HCT116 (cell line): ENCODE measurements at regions not wholly inside any gene's neighbourhood (a gene's known extent, or its start where the extent isn't known, plus 50 kb on each side); places are given as distances from the start of the nearest gene placed in this dataset.

Experiments used
- ATAC-seq: fragments of 200-7000 bp; cut with Tn5 transposase; 2 replicates; pipeline ENCODE4 v1.9.1; 2020; ENCODE audit warnings: mild to moderate bottlenecking, moderate library complexity
- BruUV-seq: library from RNA; stranded (reverse); fragments of 400-500 nt; replicated peaks from 2 replicates; lab custom pipeline; 2021; lab: Mats Ljungman, UMichigan
- CTCF ChIA-PET: fragments of 300-600 bp; sonication (Branson Sonifier 250); formaldehyde crosslinking; loops from one replicate; lab custom pipeline; 2021; ENCODE audit warnings: antibody characterized with exemption; lab: Charles Lee
- POLR2A ChIA-PET: fragments of 300-600, 350-600 bp; sonication (Branson Sonifier 250); formaldehyde crosslinking; loops from one replicate; lab custom pipeline; 2021; ENCODE audit warnings: antibody characterized with exemption; lab: Charles Lee
- RAD21 ChIA-PET, 2 experiments: fragments of 300-600 bp; sonication (Branson Sonifier 250); formaldehyde crosslinking; loops; one replicate each; lab custom pipeline; 2023; ENCODE audit warnings: low total read pairs in 2 of 2; ENCODE audit not compliant: uncharacterized antibody in 2 of 2, unreplicated experiment in 2 of 2, low non-redundant PET in 1 of 2; lab: Charles Lee
- DNase-seq: peaks from one replicate; pipeline ENCODE4 v3.0.0-alpha.2; 2010; ENCODE audit warnings: low read depth, low spot score
- H2AFZ ChIP-seq: fragments of 200-600 bp; shearing (Covaris generic), sonication (generic); 2 replicates; pipeline ENCODE4 v1.6.1; 2017; ENCODE audit warnings: low read depth, mixed run types, mixed read lengths, antibody characterized with exemption, low read length; ENCODE audit not compliant: poor library complexity, severe bottlenecking
- H3K27ac ChIP-seq: 2 replicates; pipeline ENCODE4 v1.5.1; 2012; ENCODE audit warnings: low read depth, low read length
- H3K27me3 ChIP-seq: fragments of 200-600 bp; sonication (generic); 2 replicates; pipeline ENCODE4 v1.6.1; 2016; ENCODE audit warnings: mixed run types, low read length, mixed read lengths; ENCODE audit not compliant: insufficient read depth
- H3K36me3 ChIP-seq, 2 experiments: fragments of 200-500 bp in 1 of 2; fragments of 200-600 bp in 1 of 2; sonication (Bioruptor generic) in 1 of 2; sonication (generic) in 1 of 2; 2 replicates each; pipeline versions ENCODE4 v1.5.1 to v1.6.1; 2014 to 2016; ENCODE audit warnings: low read length in 2 of 2, inconsistent platforms in 1 of 2, mixed read lengths in 1 of 2, mixed run types in 1 of 2; ENCODE audit not compliant: insufficient read depth in 2 of 2, control insufficient read depth in 1 of 2
- H3K4me1 ChIP-seq, 2 experiments: fragments of 200-600 bp in 1 of 2; sonication (generic) in 1 of 2; 2 replicates each; pipeline versions ENCODE4 v1.5.1 to v1.6.1; 2012 to 2017; ENCODE audit warnings: low read length in 2 of 2, inconsistent platforms in 1 of 2, mild to moderate bottlenecking in 1 of 2, mixed read lengths in 1 of 2, mixed run types in 1 of 2, moderate library complexity in 1 of 2; ENCODE audit not compliant: insufficient read depth in 2 of 2, control insufficient read depth in 1 of 2
- H3K4me2 ChIP-seq: fragments of 200-600 bp; sonication (generic); 2 replicates; pipeline ENCODE4 v1.6.1; 2017; ENCODE audit warnings: mixed run types, low read length, mixed read lengths
- H3K4me3 ChIP-seq, 2 experiments: fragments of 200-600 bp in 1 of 2; sonication (generic) in 1 of 2; replicated peaks in 1 of 2; 2 replicates each; pipeline ENCODE4 v1.5.1; 2011 to 2016; ENCODE audit warnings: low read length in 2 of 2, control low read depth in 1 of 2, low read depth in 1 of 2, mild to moderate bottlenecking in 1 of 2, mixed read lengths in 1 of 2, mixed run types in 1 of 2
- H3K79me2 ChIP-seq: fragments of 200-600 bp; sonication (generic); 2 replicates; pipeline ENCODE4 v1.6.1; 2017; ENCODE audit warnings: mild to moderate bottlenecking, mixed run types, low read length, moderate library complexity, mixed read lengths; ENCODE audit not compliant: insufficient read depth
- H3K9ac ChIP-seq: fragments of 200-600 bp; sonication (generic); 2 replicates; pipeline ENCODE4 v1.6.1; 2016; ENCODE audit warnings: low read length, mixed read lengths
- H3K9me2 ChIP-seq: fragments of 200-600 bp; sonication (generic), shearing (Covaris generic); 2 replicates; pipeline ENCODE4 v1.6.1; 2017; ENCODE audit warnings: mixed run types, mild to moderate bottlenecking, moderate library complexity; ENCODE audit not compliant: insufficient read depth
- H3K9me3 ChIP-seq, 2 experiments: fragments of 200-500 bp in 1 of 2; fragments of 200-600 bp in 1 of 2; sonication (Bioruptor generic) in 1 of 2; sonication (generic) in 1 of 2; 2 replicates each; pipeline ENCODE4 v1.6.1; 2014 to 2017; ENCODE audit warnings: low read length in 2 of 2, mixed read lengths in 2 of 2, inconsistent platforms in 1 of 2, low read depth in 1 of 2, mild to moderate bottlenecking in 1 of 2, mixed run types in 1 of 2, moderate library complexity in 1 of 2; ENCODE audit not compliant: control insufficient read depth in 1 of 2, insufficient read depth in 1 of 2
- H4K20me1 ChIP-seq: fragments of 200-600 bp; sonication (generic), shearing (Covaris generic); 2 replicates; pipeline ENCODE4 v1.6.1; 2017; ENCODE audit warnings: mixed run types, mild to moderate bottlenecking, moderate library complexity; ENCODE audit not compliant: insufficient read depth
- ATF3 ChIP-seq: IDR thresholded peaks from 2 replicates; pipeline ENCODE4 v1.6.1; 2012
- CEBPB ChIP-seq: IDR thresholded peaks from 2 replicates; pipeline ENCODE4 v1.6.1; 2012; ENCODE audit warnings: low read depth
- CTCF ChIP-seq, 3 experiments: fragments of 200-600 bp in 1 of 3; sonication (generic) in 1 of 3; IDR thresholded peaks in 2 of 3; conservative IDR thresholded peaks in 1 of 3; 2 replicates each; pipeline ENCODE4 v1.5.1; 2012 to 2017; ENCODE audit warnings: low read depth in 2 of 3, low read length in 2 of 3, antibody characterized with exemption in 1 of 3, borderline replicate concordance in 1 of 3, control low read depth in 1 of 3, mild to moderate bottlenecking in 1 of 3, mixed read lengths in 1 of 3, mixed run types in 1 of 3, moderate library complexity in 1 of 3; ENCODE audit not compliant: insufficient read depth in 1 of 3
- EGR1 ChIP-seq: IDR thresholded peaks from 2 replicates; pipeline ENCODE4 v1.6.1; 2012; ENCODE audit warnings: low read depth
- EZH2 ChIP-seq: fragments of 200-600 bp; sonication (generic); IDR thresholded peaks from 2 replicates; pipeline ENCODE4 v1.6.1; 2017; ENCODE audit warnings: antibody characterized with exemption, mixed run types
- EZH2phosphoT487 ChIP-seq: fragments of 200-600 bp; IDR thresholded peaks from 2 replicates; pipeline ENCODE4 v1.6.1; 2018; ENCODE audit warnings: antibody characterized with exemption, borderline replicate concordance
- FOSL1 ChIP-seq: IDR thresholded peaks from 2 replicates; pipeline ENCODE4 v1.6.1; 2012; ENCODE audit warnings: low read depth
- JUND ChIP-seq: IDR thresholded peaks from 2 replicates; pipeline ENCODE4 v1.6.1; 2012
- POLR2A ChIP-seq: IDR thresholded peaks from 2 replicates; pipeline ENCODE4 v1.7.0; 2011; ENCODE audit warnings: borderline replicate concordance; ENCODE audit not compliant: insufficient read depth, insufficient read length; ENCODE audit errors: extremely low read depth
- RAD21 ChIP-seq: IDR thresholded peaks from 2 replicates; pipeline ENCODE4 v1.6.1; 2012; ENCODE audit warnings: low read depth, mild to moderate bottlenecking
- REST ChIP-seq: IDR thresholded peaks from 2 replicates; pipeline ENCODE4 v1.6.1; 2012; ENCODE audit warnings: low read depth
- SIN3A ChIP-seq: IDR thresholded peaks from 2 replicates; pipeline ENCODE4 v1.6.1; 2012; ENCODE audit warnings: low read depth
- SP1 ChIP-seq: IDR thresholded peaks from 2 replicates; pipeline ENCODE4 v1.6.1; 2012; ENCODE audit warnings: low read depth
- ZBTB33 ChIP-seq: IDR thresholded peaks from 2 replicates; pipeline ENCODE4 v1.6.1; 2011; ENCODE audit warnings: mild to moderate bottlenecking, low read length, moderate library complexity; ENCODE audit not compliant: insufficient replicate concordance; ENCODE audit errors: extremely low read depth
- ZFX ChIP-seq: fragments of 450-650 bp; IDR thresholded peaks from 2 replicates; pipeline ENCODE4 v1.6.1; 2017
- intact Hi-C: fragments of 100-400 bp; cut with micrococcal nuclease; formaldehyde crosslinking; loops from 2 replicates; pipeline ENCODE4 v1.10.0; 2022

- no peak for TF ChIP-seq REST
- TF ChIP-seq JUND = no peak
- no peak for TF ChIP-seq ATF3
Observed at GRCh38 chr9:26462751-26463150, 429.9 kb downstream of the CAAP1 start (continued).

- Histone ChIP-seq H3K79me2 (no peaks in the 10 kb centered on the region), H3K27ac (no peak overlapping the region), H3K36me3 (no peaks in the 10 kb centered on the region), H3K4me2 (no peak overlapping the region), H3K27me3 (no peaks in the 10 kb centered on the region), H2AFZ (no peak overlapping the region), H3K4me1 (no peaks in the 10 kb centered on the region), H3K9ac (no peak overlapping the region), H3K9me2 (no peaks in the 10 kb centered on the region), H3K9me3 (peaks cover 0 to 15% of the 10 kb centered on the region in 2 experiments; a peak in 2 of 4 replicates), H3K4me3 (no peak overlapping the region), H4K20me1 (no peaks in the 10 kb centered on the region)
- ChIA-PET CTCF (no interaction called here), POLR2A (no interaction called here), RAD21 (no interaction called here)
- ATAC-seq = no peak
- BruUV-seq = no TSS peak
- no peak for DNase-seq
- intact Hi-C loops = no loop called here
- no peak for TF ChIP-seq SP1
- no peak for TF ChIP-seq ZFX
- no peak for TF ChIP-seq POLR2A
- no peak for TF ChIP-seq EZH2
- TF ChIP-seq EZH2phosphoT487 = no peak
- no peak for TF ChIP-seq EGR1
- TF ChIP-seq FOSL1 = no peak
- TF ChIP-seq JUND = no peak
- TF ChIP-seq REST = no peak
- no peak for TF ChIP-seq SIN3A
- TF ChIP-seq CEBPB = no peak
- no peak for TF ChIP-seq RAD21
- TF ChIP-seq ZBTB33 = no peak
- TF ChIP-seq CTCF (IDR thresholded peaks at IDR 0.05 in 2 of 3, conservative IDR thresholded peaks at IDR 0.05 in 1 of 3; ENCODE audit: borderline replicate concordance in 1 of 3, insufficient read depth in 1 of 3, low read depth in 2 of 3, low read length in 2 of 3) = no peak
Observed at GRCh38 chr9:26462213-26462612, 430.4 kb downstream of the CAAP1 start.
